ENCODE measurements at regions not wholly inside any gene's neighbourhood (a gene's known extent, or its start where the extent isn't known, plus 50 kb on each side); places are given as distances from the start of the nearest gene placed in this dataset.
"Not testable (repeated sequence)": the region's sequence is repeated elsewhere in the genome, so short reads cannot be mapped to it uniquely, and the experiment has no call there.

DNA sequence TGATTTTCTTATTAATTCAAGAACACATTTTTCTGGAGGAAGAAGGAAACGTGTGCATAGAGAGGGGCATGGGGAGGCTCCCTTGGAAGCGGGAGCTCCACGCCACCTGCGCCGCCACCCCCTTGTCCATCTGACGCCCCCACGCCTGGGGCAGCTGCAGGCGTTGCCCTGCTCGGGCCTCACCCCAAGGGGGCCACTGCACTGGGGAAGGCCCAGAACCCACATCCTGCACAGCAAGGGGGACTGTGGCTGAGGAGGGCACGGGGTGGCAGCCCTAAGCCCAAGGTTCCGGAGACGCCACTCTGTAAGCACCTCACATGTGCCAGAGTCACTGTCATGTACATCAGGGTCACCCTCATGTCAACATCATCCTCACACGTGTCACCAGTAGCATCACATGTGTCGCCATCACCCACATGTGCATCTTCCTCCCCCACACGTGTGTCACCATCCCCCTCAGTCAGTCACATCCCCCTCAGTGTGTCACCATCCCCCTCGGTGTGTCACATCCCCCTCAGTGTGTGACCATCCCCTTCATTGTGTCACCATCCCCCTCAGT, 486.7 kb upstream of the SALL3 start:
- DNase-seq (ENCODE audit: low read depth in 2 of 2), result no peak
- no peak overlapping the region for H3K4me3 ChIP-seq (replicated peaks in 1 of 4; ENCODE audit: control extremely low read depth in 1 of 4, insufficient read depth in 1 of 4, low read depth in 3 of 4, low read length in 4 of 4)
- H3K9ac ChIP-seq (ENCODE audit: insufficient read depth, low read length), result no peak overlapping the region
- no peaks in the 10 kb centered on the region for H3K79me2 ChIP-seq (ENCODE audit: control insufficient read depth, insufficient read depth, low read length)
- no peaks in the 10 kb centered on the region for H3K36me3 ChIP-seq (ENCODE audit: control insufficient read depth, insufficient read depth, low read length)
- no peaks in the 10 kb centered on the region for H3K4me1 ChIP-seq (ENCODE audit: control insufficient read depth, extremely low read depth, insufficient read depth, low read length)
- TF ChIP-seq, protein P1, sequence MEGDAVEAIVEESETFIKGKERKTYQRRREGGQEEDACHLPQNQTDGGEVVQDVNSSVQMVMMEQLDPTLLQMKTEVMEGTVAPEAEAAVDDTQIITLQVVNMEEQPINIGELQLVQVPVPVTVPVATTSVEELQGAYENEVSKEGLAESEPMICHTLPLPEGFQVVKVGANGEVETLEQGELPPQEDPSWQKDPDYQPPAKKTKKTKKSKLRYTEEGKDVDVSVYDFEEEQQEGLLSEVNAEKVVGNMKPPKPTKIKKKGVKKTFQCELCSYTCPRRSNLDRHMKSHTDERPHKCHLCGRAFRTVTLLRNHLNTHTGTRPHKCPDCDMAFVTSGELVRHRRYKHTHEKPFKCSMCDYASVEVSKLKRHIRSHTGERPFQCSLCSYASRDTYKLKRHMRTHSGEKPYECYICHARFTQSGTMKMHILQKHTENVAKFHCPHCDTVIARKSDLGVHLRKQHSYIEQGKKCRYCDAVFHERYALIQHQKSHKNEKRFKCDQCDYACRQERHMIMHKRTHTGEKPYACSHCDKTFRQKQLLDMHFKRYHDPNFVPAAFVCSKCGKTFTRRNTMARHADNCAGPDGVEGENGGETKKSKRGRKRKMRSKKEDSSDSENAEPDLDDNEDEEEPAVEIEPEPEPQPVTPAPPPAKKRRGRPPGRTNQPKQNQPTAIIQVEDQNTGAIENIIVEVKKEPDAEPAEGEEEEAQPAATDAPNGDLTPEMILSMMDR (conservative IDR thresholded peaks at IDR 0.05 in 1 of 2, IDR thresholded peaks at IDR 0.05 in 1 of 2; ENCODE audit: low read depth in 1 of 2, low read length in 2 of 2), result no peak
- TF ChIP-seq EZH2 (IDR thresholded peaks at IDR 0.05; ENCODE audit: low read length, missing control alignments), result no peak
- no peak overlapping the region for H3K27ac ChIP-seq (ENCODE audit: insufficient read depth, low read length)
- H3K4me2 ChIP-seq (ENCODE audit: extremely low read depth, insufficient read depth, low read length), result no peak overlapping the region
- no peaks in the 10 kb centered on the region for H3K9me3 ChIP-seq (ENCODE audit: control insufficient read depth, insufficient read depth, low read depth, low read length)
- H2AFZ ChIP-seq (ENCODE audit: low read length), result no peak overlapping the region
- H3K27me3 ChIP-seq (ENCODE audit: control insufficient read depth, insufficient read depth, low read length), result no peaks in the 10 kb centered on the region
- no peaks in the 10 kb centered on the region for H4K20me1 ChIP-seq (ENCODE audit: control insufficient read depth, extremely low read depth, insufficient read depth, low read length)

DNA sequence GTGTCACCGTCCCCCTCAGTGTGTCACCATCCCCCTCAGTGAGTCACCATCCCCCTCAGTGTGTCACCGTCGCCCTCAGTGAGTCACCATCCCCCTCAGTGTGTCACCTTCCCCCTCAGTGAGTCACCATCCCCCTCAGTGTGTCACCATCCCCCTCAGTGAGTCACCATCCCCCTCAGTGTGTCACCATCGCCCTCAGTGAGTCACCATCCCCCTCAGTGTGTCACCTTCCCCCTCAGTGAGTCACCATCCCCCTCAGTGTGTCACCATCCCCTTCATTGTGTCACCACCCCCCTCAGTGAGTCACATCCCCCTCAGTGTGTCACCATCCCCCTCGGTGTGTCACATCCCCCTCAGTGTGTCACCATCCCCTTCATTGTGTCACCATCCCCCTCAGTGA, 486.1 kb upstream of the SALL3 start:
- DNase-seq (ENCODE audit: low read depth in 2 of 2); H3K27me3 ChIP-seq (ENCODE audit: control insufficient read depth, insufficient read depth, low read length); H3K4me1 ChIP-seq (ENCODE audit: control insufficient read depth, extremely low read depth, insufficient read depth, low read length); H2AFZ ChIP-seq (ENCODE audit: low read length); H3K9me3 ChIP-seq (ENCODE audit: control insufficient read depth, insufficient read depth, low read depth, low read length); H4K20me1 ChIP-seq (ENCODE audit: control insufficient read depth, extremely low read depth, insufficient read depth, low read length); H3K36me3 ChIP-seq (ENCODE audit: control insufficient read depth, insufficient read depth, low read length); H3K79me2 ChIP-seq (ENCODE audit: control insufficient read depth, insufficient read depth, low read length); H3K4me2 ChIP-seq (ENCODE audit: extremely low read depth, insufficient read depth, low read length); H3K9ac ChIP-seq (ENCODE audit: insufficient read depth, low read length); H3K27ac ChIP-seq (ENCODE audit: insufficient read depth, low read length); H3K4me3 ChIP-seq (replicated peaks in 1 of 4; ENCODE audit: control extremely low read depth in 1 of 4, insufficient read depth in 1 of 4, low read depth in 3 of 4, low read length in 4 of 4): not testable (repeated sequence)

DNA sequence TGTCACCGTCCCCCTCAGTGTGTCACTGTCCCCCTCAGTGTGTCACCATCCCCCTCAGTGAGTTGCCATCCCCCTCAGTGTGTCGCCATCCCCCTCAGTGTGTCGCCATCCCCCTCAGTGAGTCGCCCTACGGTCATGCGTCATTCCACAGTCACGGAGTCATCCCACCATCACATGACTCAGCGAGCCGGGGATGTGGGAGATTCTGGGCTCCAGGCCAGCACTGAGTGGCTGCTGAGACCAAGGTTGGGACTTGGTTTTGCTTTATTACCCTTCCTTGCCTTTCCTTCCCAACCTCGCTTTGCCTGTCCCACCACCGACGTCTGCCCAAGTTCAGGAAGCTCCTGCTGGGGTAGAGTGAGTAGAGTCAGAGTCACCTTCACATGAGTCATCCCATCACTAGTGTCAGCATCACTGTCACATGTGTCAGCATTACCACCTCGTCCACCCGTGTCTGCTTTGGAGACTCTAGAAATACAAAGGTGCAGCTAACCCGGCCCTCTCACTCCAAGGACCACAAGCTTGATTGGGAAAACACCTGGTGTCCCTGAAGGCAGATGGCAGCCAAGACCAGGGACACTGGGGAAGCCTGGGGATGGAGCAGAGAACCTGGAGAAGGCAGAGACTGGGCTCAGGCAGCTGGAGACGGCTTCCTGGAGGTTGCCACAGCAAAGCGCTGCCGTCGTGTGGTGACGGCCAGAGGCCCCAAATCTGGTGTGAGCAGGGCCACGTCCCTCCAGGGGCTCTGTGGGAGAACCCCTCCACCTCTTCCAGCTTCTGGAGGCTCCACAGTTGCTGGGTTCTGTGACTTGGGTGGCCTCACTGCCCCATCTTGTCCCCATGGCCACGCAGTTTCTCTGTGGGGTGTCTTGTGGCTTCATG, 485.2 kb upstream of the SALL3 start:
- no peaks in the 10 kb centered on the region for H3K79me2 ChIP-seq (ENCODE audit: control insufficient read depth, insufficient read depth, low read length)
- no peak overlapping the region for H3K4me2 ChIP-seq (ENCODE audit: extremely low read depth, insufficient read depth, low read length)
- H3K27ac ChIP-seq (ENCODE audit: insufficient read depth, low read length), result no peak overlapping the region
- no peak overlapping the region for H3K4me3 ChIP-seq (replicated peaks in 1 of 4; ENCODE audit: control extremely low read depth in 1 of 4, insufficient read depth in 1 of 4, low read depth in 3 of 4, low read length in 4 of 4)
- H3K4me1 ChIP-seq (ENCODE audit: control insufficient read depth, extremely low read depth, insufficient read depth, low read length), result no peaks in the 10 kb centered on the region
- TF ChIP-seq, protein P1 (conservative IDR thresholded peaks at IDR 0.05 in 1 of 2, IDR thresholded peaks at IDR 0.05 in 1 of 2; ENCODE audit: low read depth in 1 of 2, low read length in 2 of 2), result no peak
- TF ChIP-seq EZH2 (IDR thresholded peaks at IDR 0.05; ENCODE audit: low read length, missing control alignments), result no peak
- H3K36me3 ChIP-seq (ENCODE audit: control insufficient read depth, insufficient read depth, low read length), result no peaks in the 10 kb centered on the region
- no peaks in the 10 kb centered on the region for H3K9me3 ChIP-seq (ENCODE audit: control insufficient read depth, insufficient read depth, low read depth, low read length)
- H3K9ac ChIP-seq (ENCODE audit: insufficient read depth, low read length), result no peak overlapping the region
- H3K27me3 ChIP-seq (ENCODE audit: control insufficient read depth, insufficient read depth, low read length), result no peaks in the 10 kb centered on the region
- no peaks in the 10 kb centered on the region for H4K20me1 ChIP-seq (ENCODE audit: control insufficient read depth, extremely low read depth, insufficient read depth, low read length)
- H2AFZ ChIP-seq (ENCODE audit: low read length), result no peak overlapping the region
- DNase-seq (ENCODE audit: low read depth in 2 of 2), result no peak

Measured in fibroblast of lung (primary cell).